NB4 (cell line): ENCODE measurements at regions not wholly inside any gene's neighbourhood (a gene's known extent, or its start where the extent isn't known, plus 50 kb on each side); places are given as distances from the start of the nearest gene placed in this dataset.

ENCODE experiments used
- CTCF ChIP-seq: IDR thresholded peaks from one replicate; pipeline ENCODE4 v1.5.1; 2012; ENCODE audit warnings: low read depth, low read length
- MYC ChIP-seq: IDR thresholded peaks from 2 replicates; pipeline ENCODE4 v1.6.1; 2011; ENCODE audit warnings: low read depth, low read length
- POLR2A ChIP-seq: IDR thresholded peaks from 2 replicates; pipeline ENCODE4 v1.6.1; 2011; ENCODE audit warnings: mild to moderate bottlenecking; ENCODE audit not compliant: insufficient read length; ENCODE audit errors: extremely low read depth

- no peak for TF ChIP-seq CTCF
- TF ChIP-seq MYC = no peak
- no peak for TF ChIP-seq POLR2A
Observed at GRCh38 chr2:3034396-3034795, 343.2 kb downstream of the EIPR1 start.
